Neuronal stem cell (in vitro differentiated cells): ENCODE measurements at regions not wholly inside any gene's neighbourhood (a gene's known extent, or its start where the extent isn't known, plus 50 kb on each side); places are given as distances from the start of the nearest gene placed in this dataset.

ENCODE experiments used
- DNase-seq: peaks from one replicate; pipeline ENCODE4 v3.0.0-alpha.2; 2013; ENCODE audit warnings: low spot score
- H2AFZ ChIP-seq: one replicate; pipeline ENCODE4 v1.6.1; 2013; ENCODE audit warnings: mild to moderate bottlenecking, low read length, inconsistent platforms
- H2AK5ac ChIP-seq: 2 replicates; pipeline ENCODE4 v1.6.1; 2013; ENCODE audit warnings: low read depth, mild to moderate bottlenecking, inconsistent platforms, low read length, moderate library complexity, mixed read lengths
- H2BK120ac ChIP-seq: 2 replicates; pipeline ENCODE4 v1.6.1; 2013; ENCODE audit warnings: low read depth, mild to moderate bottlenecking, inconsistent platforms, low read length, moderate library complexity, mixed read lengths
- H2BK12ac ChIP-seq: one replicate; pipeline ENCODE4 v1.6.1; 2013; ENCODE audit warnings: low read length, inconsistent platforms
- H2BK15ac ChIP-seq: 2 replicates; pipeline ENCODE4 v1.6.1; 2013; ENCODE audit warnings: mild to moderate bottlenecking, low read length, inconsistent platforms, mixed read lengths
- H2BK5ac ChIP-seq: one replicate; pipeline ENCODE4 v1.6.1; 2013; ENCODE audit warnings: inconsistent platforms, mild to moderate bottlenecking, low read length, moderate library complexity
- H3K14ac ChIP-seq: one replicate; pipeline ENCODE4 v1.6.1; 2013; ENCODE audit warnings: low read length, inconsistent platforms
- H3K18ac ChIP-seq: 2 replicates; pipeline ENCODE4 v1.6.1; 2013; ENCODE audit warnings: low read length, inconsistent platforms
- H3K23ac ChIP-seq: 2 replicates; pipeline ENCODE4 v1.6.1; 2013; ENCODE audit warnings: low read depth, mild to moderate bottlenecking, mixed read lengths, low read length, inconsistent platforms; ENCODE audit not compliant: poor library complexity
- H3K27ac ChIP-seq: replicated peaks from 3 replicates; pipeline ENCODE4 v1.5.1; 2013; ENCODE audit warnings: low read length, inconsistent platforms
- H3K27me3 ChIP-seq, 3 experiments: 2 replicates each; pipeline ENCODE4 v1.6.1; 2013; ENCODE audit warnings: low read length in 3 of 3, mild to moderate bottlenecking in 2 of 3, inconsistent platforms in 1 of 3, low read depth in 1 of 3, mixed read lengths in 1 of 3, moderate library complexity in 1 of 3; ENCODE audit not compliant: control insufficient read depth in 3 of 3, insufficient read depth in 3 of 3
- H3K36me3 ChIP-seq, 2 donors: replicated peaks in 1 of 2; 2 replicates each; pipeline ENCODE4 v1.6.1; 2013; ENCODE audit warnings: low read length in 2 of 2; ENCODE audit not compliant: control insufficient read depth in 2 of 2, insufficient read depth in 2 of 2
- H3K4ac ChIP-seq: 2 replicates; pipeline ENCODE4 v1.6.1; 2013; ENCODE audit warnings: inconsistent platforms, mild to moderate bottlenecking, low read length, moderate library complexity
- H3K4me1 ChIP-seq, 2 donors: 1 replicate in 1 of 2; 2 replicates in 1 of 2; pipeline ENCODE4 v1.6.1; 2013; ENCODE audit warnings: low read length in 2 of 2, low read depth in 1 of 2; ENCODE audit not compliant: control insufficient read depth in 2 of 2, insufficient read depth in 1 of 2
- H3K4me2 ChIP-seq: one replicate; pipeline ENCODE4 v1.6.1; 2013; ENCODE audit warnings: mild to moderate bottlenecking, low read length, inconsistent platforms; ENCODE audit not compliant: insufficient read depth, poor library complexity, severe bottlenecking
- H3K4me3 ChIP-seq, 2 donors: 2 replicates each; pipeline ENCODE4 v1.5.1; 2013; ENCODE audit warnings: low read length in 2 of 2, mild to moderate bottlenecking in 2 of 2, inconsistent platforms in 1 of 2, moderate library complexity in 1 of 2
- H3K79me1 ChIP-seq: one replicate; pipeline ENCODE4 v1.6.1; 2013; ENCODE audit warnings: low read depth, mild to moderate bottlenecking, inconsistent platforms, low read length, moderate library complexity
- H3K9ac ChIP-seq: one replicate; pipeline ENCODE4 v1.6.1; 2013; ENCODE audit warnings: mild to moderate bottlenecking, low read depth, low read length, inconsistent platforms; ENCODE audit not compliant: poor library complexity
- H3K9me3 ChIP-seq, 2 donors: replicated peaks in 1 of 2; 2 replicates each; pipeline versions ENCODE3 to v1.6.1; 2013; ENCODE audit warnings: low read length in 2 of 2, mild to moderate bottlenecking in 2 of 2, inconsistent platforms in 1 of 2, low read depth in 1 of 2, mixed read lengths in 1 of 2, moderate library complexity in 1 of 2; ENCODE audit not compliant: control insufficient read depth in 2 of 2, insufficient read depth in 1 of 2
- H4K8ac ChIP-seq: one replicate; pipeline ENCODE4 v1.6.1; 2013; ENCODE audit warnings: low read depth, mild to moderate bottlenecking, inconsistent platforms, low read length, moderate library complexity
- H4K91ac ChIP-seq: one replicate; pipeline ENCODE4 v1.6.1; 2013; ENCODE audit warnings: low read length, low read depth, mild to moderate bottlenecking, inconsistent platforms; ENCODE audit not compliant: poor library complexity
- WGBS, 2 donors: extraction: QIAGEN DNeasy Blood & Tissue Kit; methylation state at CpG; one replicate each; pipeline ENCODE4 v1.1.7; 2013; ENCODE audit warnings: missing lambda C conversion rate in 2 of 2, mixed read lengths in 1 of 2; ENCODE audit not compliant: insufficient read length in 2 of 2, insufficient replicate concordance in 1 of 2; ENCODE audit errors: extremely low coverage in 2 of 2; 5-methylcytosine and 5-hydroxymethylcytosine counted together

- no peak overlapping the region for H4K91ac ChIP-seq
- H4K8ac ChIP-seq = no peak overlapping the region
- H2AFZ ChIP-seq = no peak overlapping the region
- H3K4me2 ChIP-seq = no peak overlapping the region
- H2BK12ac ChIP-seq = no peak overlapping the region
- no peaks in the 10 kb centered on the region for H3K27me3 ChIP-seq
- H3K36me3 ChIP-seq = no peaks in the 10 kb centered on the region
- no peak overlapping the region for H2BK5ac ChIP-seq
- no peaks in the 10 kb centered on the region for H3K9me3 ChIP-seq
- no peak overlapping the region for H2BK120ac ChIP-seq
- H3K4me3 ChIP-seq = no peak overlapping the region
- peaks cover 0 to 1% of the 10 kb centered on the region in 2 donors for H3K4me1 ChIP-seq
- no peak overlapping the region for H3K18ac ChIP-seq
- no peak for DNase-seq
- peaks cover 3% of the 10 kb centered on the region for H3K79me1 ChIP-seq
- WGBS, 2 donors = no CpG with 5 or more reads among the region's 6 CpGs
- no peak overlapping the region for H3K23ac ChIP-seq
- H3K4ac ChIP-seq = no peak overlapping the region
- no peak overlapping the region for H3K9ac ChIP-seq
- H3K27ac ChIP-seq = no peak overlapping the region
- no peak overlapping the region for H2AK5ac ChIP-seq
- no peak overlapping the region for H3K14ac ChIP-seq
- no peak overlapping the region for H2BK15ac ChIP-seq
Measured at GRCh38 chr11:10982704-10983510, 125.1 kb upstream of the ZBED5 start.

- Histone ChIP-seq H3K79me1 (no peaks in the 10 kb centered on the region), H3K4me3 (no peak overlapping the region), H3K4ac (no peak overlapping the region), H3K9ac (no peak overlapping the region), H2AK5ac (no peak overlapping the region), H3K36me3 (no peaks in the 10 kb centered on the region), H4K8ac (no peak overlapping the region), H2AFZ (no peak overlapping the region), H3K9me3 (no peaks in the 10 kb centered on the region), H3K27me3 (no peaks in the 10 kb centered on the region), H3K4me1 (no peaks in the 10 kb centered on the region), H3K4me2 (no peak overlapping the region), H3K23ac (no peak overlapping the region), H3K14ac (no peak overlapping the region), H4K91ac (no peak overlapping the region), H3K18ac (no peak overlapping the region), H2BK5ac (no peak overlapping the region), H2BK12ac (no peak overlapping the region), H2BK15ac (no peak overlapping the region), H2BK120ac (no peak overlapping the region), H3K27ac (no peak overlapping the region)
- WGBS, 2 donors = no CpG with 5 or more reads among the region's 3 CpGs
- DNase-seq = no peak
Measured at GRCh38 chr11:10979529-10979928, 121.7 kb upstream of the ZBED5 start.

DNA sequence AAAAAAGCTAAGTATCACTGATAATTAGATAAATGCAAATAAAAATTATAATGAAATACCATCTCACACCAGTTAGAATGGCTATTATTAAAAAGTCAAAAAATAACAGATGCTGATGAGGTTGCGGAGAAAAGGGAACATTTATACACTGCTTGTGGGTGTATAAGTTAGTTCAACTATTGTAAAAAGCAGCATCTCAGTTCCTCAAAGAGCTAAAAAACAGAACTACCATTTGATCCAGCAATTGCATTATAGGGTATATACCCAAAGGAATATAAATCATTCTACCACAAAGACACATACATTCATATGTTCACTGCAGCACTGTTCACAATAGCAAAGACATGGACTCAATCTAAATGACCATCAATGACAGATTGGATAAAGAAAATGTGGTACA is 120.3 kb upstream of the ZBED5 start:
- no peak overlapping the region for H3K9ac ChIP-seq
- no peak overlapping the region for H3K4me2 ChIP-seq
- H2BK120ac ChIP-seq = no peak overlapping the region
- H3K4me3 ChIP-seq = no peak overlapping the region
- H3K4me1 ChIP-seq = peaks cover 0 to 4% of the 10 kb centered on the region in 2 donors
- H3K27ac ChIP-seq = no peak overlapping the region
- H2AFZ ChIP-seq = no peak overlapping the region
- no peak overlapping the region for H2AK5ac ChIP-seq
- H3K18ac ChIP-seq = no peak overlapping the region
- H2BK15ac ChIP-seq = no peak overlapping the region
- H3K79me1 ChIP-seq = no peaks in the 10 kb centered on the region
- no peak overlapping the region for H4K8ac ChIP-seq
- H3K4ac ChIP-seq = no peak overlapping the region
- no peak overlapping the region for H2BK5ac ChIP-seq
- no peak overlapping the region for H3K23ac ChIP-seq
- H3K36me3 ChIP-seq = no peaks in the 10 kb centered on the region
- no peak overlapping the region for H3K14ac ChIP-seq
- no CpG with 5 or more reads among the region's 1 CpG for WGBS, 2 donors
- H3K27me3 ChIP-seq = no peaks in the 10 kb centered on the region
- no peaks in the 10 kb centered on the region for H3K9me3 ChIP-seq
- H4K91ac ChIP-seq = no peak overlapping the region
- no peak for DNase-seq
- no peak overlapping the region for H2BK12ac ChIP-seq

DNA sequence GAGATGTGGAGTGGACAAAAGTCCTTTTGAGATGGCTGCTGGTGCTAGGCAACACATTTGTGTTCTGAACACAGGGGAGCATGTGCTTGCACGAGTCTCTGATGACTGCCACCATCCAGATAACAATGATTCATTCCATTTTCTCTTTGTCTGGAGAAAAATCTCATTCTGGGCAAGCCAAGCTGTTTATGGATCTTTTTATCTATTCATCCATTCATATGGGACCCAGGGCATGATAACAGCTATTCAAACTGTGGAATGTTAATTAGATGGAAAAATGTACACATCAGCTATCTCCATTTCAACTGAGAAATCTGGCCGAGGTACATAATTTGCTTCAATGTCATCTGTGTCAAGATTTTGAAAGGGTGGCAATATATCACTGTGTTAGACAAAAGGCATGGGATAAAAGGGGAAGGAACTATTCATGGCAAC is 117.5 kb upstream of the ZBED5 start:
- WGBS, 2 donors = no CpG with 5 or more reads among the region's 2 CpGs
- Histone ChIP-seq H3K27me3 (no peaks in the 10 kb centered on the region), H4K91ac (no peak overlapping the region), H2AK5ac (no peak overlapping the region), H3K36me3 (no peaks in the 10 kb centered on the region), H3K79me1 (no peaks in the 10 kb centered on the region), H2BK12ac (no peak overlapping the region), H3K4me3 (no peak overlapping the region), H3K23ac (no peak overlapping the region), H2AFZ (no peak overlapping the region), H3K4me2 (no peak overlapping the region), H3K9me3 (no peaks in the 10 kb centered on the region), H3K4ac (no peak overlapping the region), H4K8ac (no peak overlapping the region), H2BK120ac (no peak overlapping the region), H3K27ac (no peak overlapping the region), H2BK5ac (no peak overlapping the region), H3K9ac (no peak overlapping the region), H3K4me1 (peaks cover 0 to 4% of the 10 kb centered on the region in 2 donors), H3K18ac (no peak overlapping the region), H2BK15ac (no peak overlapping the region), H3K14ac (no peak overlapping the region)
- DNase-seq = no peak
